Body of pancreas (tissue), 4 donors: ENCODE measurements at regions not wholly inside any gene's neighbourhood (a gene's known extent, or its start where the extent isn't known, plus 50 kb on each side); places are given as distances from the start of the nearest gene placed in this dataset.

Source experiments
- POLR2A ChIP-seq, 3 donors: fragments of 450-650 bp; IDR thresholded peaks; one replicate each; pipeline ENCODE4 v1.6.1; 2016; ENCODE audit warnings: antibody characterized with exemption in 3 of 3, mild to moderate bottlenecking in 2 of 3
- TF ChIP-seq, protein P1 (sequence below), 7 experiments: fragments of 450-650 bp in 4 of 7; fragments of 200-600 bp in 3 of 7; sonication (generic) in 3 of 7; IDR thresholded peaks; one replicate each; pipeline ENCODE4 v1.5.1; 2016 to 2019; ENCODE audit warnings: antibody characterized with exemption in 7 of 7

DNA sequence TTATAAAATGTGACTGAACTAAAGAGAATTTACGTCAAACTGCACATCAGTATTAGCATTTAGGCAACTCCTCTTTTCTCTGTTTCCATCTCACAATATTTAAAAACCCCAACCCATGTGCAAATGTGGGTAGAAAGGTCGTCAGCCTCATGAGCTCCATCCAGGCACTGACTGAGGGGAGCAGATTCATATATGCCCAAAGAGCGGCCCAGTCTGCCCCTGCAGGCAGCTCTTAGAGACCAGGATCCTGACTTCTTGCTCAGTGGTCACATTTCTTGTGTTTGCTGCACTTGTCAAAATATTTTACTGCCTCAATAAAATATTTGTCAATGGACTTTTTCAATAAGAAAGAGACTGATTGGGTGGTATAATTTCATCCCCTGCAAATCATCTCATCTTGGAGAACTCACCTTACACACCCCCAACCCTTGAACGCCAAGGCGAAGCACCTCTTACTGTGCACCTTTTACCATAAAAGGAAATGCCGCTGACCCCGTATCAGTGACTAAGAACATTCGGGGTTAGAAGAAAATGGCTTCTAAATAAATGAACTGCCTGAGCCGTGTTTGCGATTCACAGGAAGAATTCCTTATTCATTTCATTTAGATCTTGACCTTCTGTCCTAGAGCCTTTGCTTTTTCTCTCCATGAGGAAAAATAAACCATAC lies 418.8 kb downstream of the BCL11B start:
- TF ChIP-seq, protein P1, sequence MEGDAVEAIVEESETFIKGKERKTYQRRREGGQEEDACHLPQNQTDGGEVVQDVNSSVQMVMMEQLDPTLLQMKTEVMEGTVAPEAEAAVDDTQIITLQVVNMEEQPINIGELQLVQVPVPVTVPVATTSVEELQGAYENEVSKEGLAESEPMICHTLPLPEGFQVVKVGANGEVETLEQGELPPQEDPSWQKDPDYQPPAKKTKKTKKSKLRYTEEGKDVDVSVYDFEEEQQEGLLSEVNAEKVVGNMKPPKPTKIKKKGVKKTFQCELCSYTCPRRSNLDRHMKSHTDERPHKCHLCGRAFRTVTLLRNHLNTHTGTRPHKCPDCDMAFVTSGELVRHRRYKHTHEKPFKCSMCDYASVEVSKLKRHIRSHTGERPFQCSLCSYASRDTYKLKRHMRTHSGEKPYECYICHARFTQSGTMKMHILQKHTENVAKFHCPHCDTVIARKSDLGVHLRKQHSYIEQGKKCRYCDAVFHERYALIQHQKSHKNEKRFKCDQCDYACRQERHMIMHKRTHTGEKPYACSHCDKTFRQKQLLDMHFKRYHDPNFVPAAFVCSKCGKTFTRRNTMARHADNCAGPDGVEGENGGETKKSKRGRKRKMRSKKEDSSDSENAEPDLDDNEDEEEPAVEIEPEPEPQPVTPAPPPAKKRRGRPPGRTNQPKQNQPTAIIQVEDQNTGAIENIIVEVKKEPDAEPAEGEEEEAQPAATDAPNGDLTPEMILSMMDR (IDR thresholded peaks at IDR 0.05), result no peak
- TF ChIP-seq POLR2A (IDR thresholded peaks at IDR 0.05), result no peak
